ENCODE measurements at regions not wholly inside any gene's neighbourhood (a gene's known extent, or its start where the extent isn't known, plus 50 kb on each side); places are given as distances from the start of the nearest gene placed in this dataset.
"Not testable (repeated sequence)": the region's sequence is repeated elsewhere in the genome, so short reads cannot be mapped to it uniquely, and the experiment has no call there.

DNA sequence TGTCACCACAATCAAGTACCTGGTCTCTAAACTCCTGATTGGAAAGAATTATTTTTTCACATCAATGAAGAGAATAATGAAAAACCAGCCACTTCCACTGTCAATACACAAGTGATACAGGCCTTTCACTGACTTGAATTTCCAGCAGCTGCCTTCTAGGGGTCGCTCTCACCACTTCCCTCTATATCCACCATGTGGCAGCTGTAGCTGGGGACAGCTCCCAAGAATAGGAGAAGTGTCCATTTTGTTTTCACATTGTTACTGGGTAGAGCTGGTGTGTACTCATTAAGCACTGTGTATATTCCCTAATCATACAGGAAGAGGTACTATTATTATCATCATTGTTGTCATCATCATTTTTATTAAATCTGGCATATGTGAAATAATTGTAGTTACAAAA is 438.4 kb upstream of the SPTLC3 start:
- no peaks in the 10 kb centered on the region for H3K27me3 ChIP-seq (ENCODE audit: control insufficient read depth, insufficient read depth, low read length)

DNA sequence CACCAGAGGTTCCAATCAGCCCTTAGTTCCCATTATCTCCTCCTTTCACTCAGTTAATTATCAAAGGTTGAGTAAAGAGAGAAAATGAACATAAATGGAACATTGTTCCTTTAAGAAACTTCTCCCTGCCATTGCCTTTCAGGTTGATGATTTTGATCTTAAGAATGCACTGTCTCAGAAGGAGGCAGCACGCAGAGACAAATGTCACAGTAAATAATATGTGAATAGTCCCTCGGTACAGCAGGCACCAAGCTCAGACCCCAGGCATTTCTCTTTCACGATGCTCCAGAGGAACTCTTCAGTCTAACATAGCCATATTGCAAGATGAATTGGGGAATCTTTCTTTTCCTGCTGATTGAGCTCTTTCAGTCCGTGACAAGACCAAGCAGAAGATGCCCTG is 435.3 kb upstream of the SPTLC3 start:
- no peak overlapping the region for H3K4me3 ChIP-seq (ENCODE audit: low read depth, low read length)
- no peaks in the 10 kb centered on the region for H3K36me3 ChIP-seq (ENCODE audit: control insufficient read depth, insufficient read depth, low read length)
- TF ChIP-seq CTCF (IDR thresholded peaks at IDR 0.05; ENCODE audit: insufficient read depth, low read length, poor library complexity, severe bottlenecking), result no peak
- H3K27me3 ChIP-seq (ENCODE audit: control insufficient read depth, insufficient read depth, low read length), result no peaks in the 10 kb centered on the region
- no peak for DNase-seq (ENCODE audit: low read depth)

More for the DNA sequence above, 438.4 kb upstream of the SPTLC3 start:
- H3K4me3 ChIP-seq (ENCODE audit: low read depth, low read length), result no peak overlapping the region
- DNase-seq (ENCODE audit: low read depth), result no peak
- H3K36me3 ChIP-seq (ENCODE audit: control insufficient read depth, insufficient read depth, low read length), result no peaks in the 10 kb centered on the region
- peak; percentile 74 for TF ChIP-seq CTCF (IDR thresholded peaks at IDR 0.05; ENCODE audit: insufficient read depth, low read length, poor library complexity, severe bottlenecking)

DNA sequence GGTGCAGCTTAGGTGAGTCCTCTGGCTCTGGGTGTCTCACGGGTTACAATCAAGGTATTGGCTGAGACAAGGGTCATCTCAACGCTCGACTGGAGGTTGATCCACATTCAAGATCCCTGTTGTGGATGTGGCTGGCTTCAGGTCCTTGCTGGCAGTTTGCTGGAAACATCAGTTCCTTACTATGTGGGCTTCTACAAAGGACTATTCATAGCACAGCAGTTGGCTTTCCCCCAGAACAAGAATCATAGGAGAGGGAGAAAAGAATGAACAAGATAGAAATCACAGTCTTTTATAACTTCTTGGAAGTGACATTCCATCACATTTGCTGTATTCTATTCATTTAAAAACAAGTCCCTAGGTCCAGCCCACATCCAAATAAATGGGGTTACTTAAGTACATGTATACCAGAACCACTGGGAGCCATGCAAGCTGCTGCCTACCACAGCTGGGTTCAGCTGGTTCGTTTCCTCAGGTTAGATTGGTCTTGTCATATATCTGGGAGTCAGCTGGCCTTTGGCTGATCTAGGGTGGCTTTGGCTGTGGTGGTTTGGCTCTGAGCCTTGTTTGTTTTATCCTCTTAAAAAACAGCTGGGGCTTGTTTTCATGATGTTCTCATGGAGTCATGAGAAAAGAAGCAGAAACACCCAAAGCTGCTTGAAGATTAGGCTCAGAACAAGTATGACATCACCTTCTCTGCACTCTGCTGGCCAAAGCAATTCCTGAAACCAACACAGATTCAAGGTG is 433.2 kb upstream of the SPTLC3 start:
- DNase-seq (ENCODE audit: low read depth), result no peak
- H3K36me3 ChIP-seq (ENCODE audit: control insufficient read depth, insufficient read depth, low read length), result no peaks in the 10 kb centered on the region
- H3K4me3 ChIP-seq (ENCODE audit: low read depth, low read length), result no peak overlapping the region
- no peak for TF ChIP-seq CTCF (IDR thresholded peaks at IDR 0.05; ENCODE audit: insufficient read depth, low read length, poor library complexity, severe bottlenecking)
- H3K27me3 ChIP-seq (ENCODE audit: control insufficient read depth, insufficient read depth, low read length), result no peaks in the 10 kb centered on the region

GRCh38 chr20:12577213-12577612 is 431.6 kb upstream of the SPTLC3 start:
- Histone ChIP-seq H3K4me3 (ENCODE audit: low read depth, low read length) (no peak overlapping the region), H3K27me3 (ENCODE audit: control insufficient read depth, insufficient read depth, low read length) (no peaks in the 10 kb centered on the region), H3K36me3 (ENCODE audit: control insufficient read depth, insufficient read depth, low read length) (no peaks in the 10 kb centered on the region)
- no peak for DNase-seq (ENCODE audit: low read depth)
- no peak for TF ChIP-seq CTCF (IDR thresholded peaks at IDR 0.05; ENCODE audit: insufficient read depth, low read length, poor library complexity, severe bottlenecking)

DNA sequence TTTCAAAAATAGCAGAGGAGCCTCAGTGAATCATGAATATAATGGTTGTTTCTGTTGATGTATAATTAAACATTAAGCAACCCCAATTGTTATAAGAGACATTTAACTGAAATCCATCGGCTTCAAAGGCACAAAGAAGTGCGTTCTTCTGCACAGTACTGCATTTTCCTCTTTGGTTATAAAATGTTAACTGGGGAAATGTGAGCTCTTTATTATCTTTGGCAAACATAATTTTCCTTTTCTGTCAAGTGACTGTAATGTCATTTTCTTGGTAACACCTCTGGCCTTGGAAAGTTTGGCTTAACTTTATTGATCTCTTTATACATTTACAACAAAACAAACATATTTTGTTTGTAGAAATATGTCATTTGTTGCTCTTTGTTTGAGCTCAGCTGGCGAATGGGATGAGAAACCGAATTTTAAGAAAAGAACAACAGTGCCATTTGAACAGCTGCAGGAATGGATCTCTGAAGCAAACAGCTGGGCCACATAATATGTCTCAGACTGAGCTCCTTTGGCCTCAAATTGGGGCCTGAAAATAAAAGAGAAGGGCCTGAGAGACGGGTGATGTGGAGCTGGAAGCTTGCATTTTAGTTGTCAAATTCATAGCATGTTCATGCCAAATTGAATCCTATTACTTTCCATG is 427.0 kb upstream of the SPTLC3 start:
- H3K36me3 ChIP-seq (ENCODE audit: control insufficient read depth, insufficient read depth, low read length), result no peaks in the 10 kb centered on the region
- no peaks in the 10 kb centered on the region for H3K27me3 ChIP-seq (ENCODE audit: control insufficient read depth, insufficient read depth, low read length)
- no peak for TF ChIP-seq CTCF (IDR thresholded peaks at IDR 0.05; ENCODE audit: insufficient read depth, low read length, poor library complexity, severe bottlenecking)
- H3K4me3 ChIP-seq (ENCODE audit: low read depth, low read length), result no peak overlapping the region
- no peak for DNase-seq (ENCODE audit: low read depth)

- not testable (repeated sequence) for H3K4me3 ChIP-seq (ENCODE audit: low read depth, low read length); DNase-seq (ENCODE audit: low read depth); H3K27me3 ChIP-seq (ENCODE audit: control insufficient read depth, insufficient read depth, low read length); H3K36me3 ChIP-seq (ENCODE audit: control insufficient read depth, insufficient read depth, low read length)
Measured at GRCh38 chr20:12582710-12583109, 426.1 kb upstream of the SPTLC3 start.
